Caco-2 (cell line): ENCODE measurements at regions not wholly inside any gene's neighbourhood (a gene's known extent, or its start where the extent isn't known, plus 50 kb on each side); places are given as distances from the start of the nearest gene placed in this dataset.

ENCODE experiments used
- BruUV-seq: library from RNA; stranded (reverse); fragments of 400-500 nt; replicated peaks from 2 replicates; lab custom pipeline; 2021; lab: Mats Ljungman, UMichigan
- CTCF ChIA-PET: fragments of 300-600 bp; sonication (Branson Sonifier 250); formaldehyde crosslinking; loops from one replicate; lab custom pipeline; 2022; ENCODE audit warnings: antibody characterized with exemption; lab: Charles Lee
- POLR2A ChIA-PET: fragments of 300-600 bp; sonication (Branson Sonifier 250); formaldehyde crosslinking; loops from one replicate; lab custom pipeline; 2022; ENCODE audit warnings: antibody characterized with exemption; lab: Charles Lee
- DNase-seq, 2 experiments: peaks; one replicate each; pipeline versions ENCODE4 v3.0.0 to v3.0.0-alpha.2; 2020 to 2022
- H3K27me3 ChIP-seq: replicated peaks from 2 replicates; pipeline ENCODE4 v1.6.0; 2011; ENCODE audit warnings: low read length; ENCODE audit not compliant: control insufficient read depth, insufficient read depth
- H3K36me3 ChIP-seq: 2 replicates; pipeline ENCODE4 v1.5.1; 2011; ENCODE audit warnings: low read length; ENCODE audit not compliant: control insufficient read depth, insufficient read depth
- H3K4me1 ChIP-seq: fragments of 250-450 bp; sonication (Bioruptor Pico); 2 replicates; pipeline ENCODE4 v1.5.1; 2020; ENCODE audit warnings: mild to moderate bottlenecking
- H3K4me3 ChIP-seq: 2 replicates; pipeline ENCODE4 v1.5.1; 2011; ENCODE audit warnings: low read depth, mild to moderate bottlenecking, control low read depth, low read length
- H3K9me3 ChIP-seq: fragments of 250-450 bp; sonication (Bioruptor Pico); 2 replicates; pipeline ENCODE4 v1.5.1; 2020; ENCODE audit warnings: mild to moderate bottlenecking, moderate library complexity
- H3K27ac Mint-ChIP-seq: one replicate; pipeline ENCODE4 v1.8.0; 2022; ENCODE audit warnings: mixed read lengths; ENCODE audit not compliant: unreplicated experiment
- H3K27me3 Mint-ChIP-seq: one replicate; pipeline ENCODE4 v1.8.0; 2022; ENCODE audit warnings: mixed read lengths; ENCODE audit not compliant: insufficient read depth, unreplicated experiment
- H3K36me3 Mint-ChIP-seq: one replicate; pipeline ENCODE4 v1.8.0; 2022; ENCODE audit warnings: mild to moderate bottlenecking, mixed read lengths; ENCODE audit not compliant: insufficient read depth, unreplicated experiment
- H3K4me1 Mint-ChIP-seq: one replicate; pipeline ENCODE4 v1.8.0; 2022; ENCODE audit warnings: low read depth, mixed read lengths; ENCODE audit not compliant: unreplicated experiment
- H3K4me3 Mint-ChIP-seq: one replicate; pipeline ENCODE4 v1.8.0; 2022; ENCODE audit warnings: mild to moderate bottlenecking, moderate library complexity, mixed read lengths; ENCODE audit not compliant: unreplicated experiment
- H3K9me3 Mint-ChIP-seq: one replicate; pipeline ENCODE4 v1.8.0; 2022; ENCODE audit warnings: mixed read lengths; ENCODE audit not compliant: unreplicated experiment
- intact Hi-C: fragments of 100-400 bp; cut with micrococcal nuclease; formaldehyde crosslinking; loops from one replicate; pipeline ENCODE4 v1.10.0; 2022; ENCODE audit not compliant: unreplicated experiment
- TF ChIP-seq, protein P1 (sequence below), 2 experiments: fragments of 200-600 bp in 1 of 2; IDR thresholded peaks; 1 replicate in 1 of 2; 2 replicates in 1 of 2; pipeline versions ENCODE4 v1.5.1 to v1.8.0; 2011 to 2022; ENCODE audit warnings: antibody characterized with exemption in 1 of 2, control low read depth in 1 of 2, inconsistent platforms in 1 of 2, low read depth in 1 of 2, low read length in 1 of 2, mild to moderate bottlenecking in 1 of 2, moderate library complexity in 1 of 2; ENCODE audit not compliant: insufficient read depth in 1 of 2, severe bottlenecking in 1 of 2, unreplicated experiment in 1 of 2

DNA sequence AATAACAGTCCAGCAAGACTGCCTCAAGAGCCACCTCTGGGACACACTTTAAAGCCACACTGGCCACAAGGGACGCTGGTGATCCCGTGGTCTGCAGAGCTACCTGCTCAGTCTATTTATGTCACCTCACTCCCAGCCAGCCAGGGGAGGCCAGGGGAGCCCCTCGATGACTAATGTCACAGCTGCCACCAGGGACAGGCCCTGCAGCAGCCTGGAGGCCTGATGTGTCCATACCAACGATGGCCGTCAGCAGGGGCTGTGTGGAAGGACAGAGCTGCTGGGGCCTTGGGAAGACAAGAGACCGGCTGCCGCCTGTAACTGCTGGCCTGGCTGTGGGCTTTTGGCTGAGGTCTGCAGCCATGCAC, 71.0 kb downstream of the SIK1 start:
- peak; percentile 45 to 61 for DNase-seq
- BruUV-seq, result no TSS peak

DNA sequence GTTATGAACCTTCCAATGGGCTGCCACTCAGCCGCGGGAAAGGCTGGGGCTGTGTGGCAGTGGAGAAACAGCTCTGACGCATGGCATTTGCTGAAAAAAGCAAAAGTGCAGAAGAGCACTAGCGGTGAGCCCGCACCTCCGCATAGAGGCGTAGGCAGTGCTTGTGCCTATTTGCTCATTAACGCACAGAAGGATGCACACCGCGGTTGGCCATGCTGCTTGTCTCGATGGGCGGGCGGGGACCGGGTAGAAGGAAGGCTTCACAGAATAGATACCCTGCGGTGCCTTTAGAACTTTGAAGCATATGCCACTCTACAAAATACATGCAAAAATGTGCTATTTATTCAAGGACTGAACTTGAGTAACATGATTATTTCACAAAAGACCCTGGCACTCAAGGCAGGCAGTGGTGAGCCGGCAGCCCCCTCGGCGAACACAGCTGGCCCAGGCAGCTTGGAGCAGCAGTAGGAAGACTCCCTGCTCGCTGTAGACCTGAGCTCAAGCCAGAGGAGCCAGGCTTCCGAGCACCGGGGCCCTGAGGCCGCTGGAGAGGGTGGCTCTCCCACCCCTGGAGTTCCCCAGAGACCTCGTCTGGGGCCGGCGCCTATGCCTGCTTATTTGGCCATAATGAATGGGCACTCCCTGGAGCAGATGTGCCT, 71.5 kb downstream of the SIK1 start:
- Mint-ChIP-seq H3K4me3 (no peak overlapping the region), H3K36me3 (no peaks in the 10 kb centered on the region), H3K27ac (no peak overlapping the region), H3K4me1 (peaks cover 11% of the 10 kb centered on the region), H3K9me3 (no peaks in the 10 kb centered on the region), H3K27me3 (no peaks in the 10 kb centered on the region)
- H3K27me3 ChIP-seq, result no peaks in the 10 kb centered on the region
- POLR2A ChIA-PET, result no interaction called here
- H3K4me1 ChIP-seq, result no peaks in the 10 kb centered on the region; the same call in 1 of the 2 replicates
- TF ChIP-seq, protein P1, sequence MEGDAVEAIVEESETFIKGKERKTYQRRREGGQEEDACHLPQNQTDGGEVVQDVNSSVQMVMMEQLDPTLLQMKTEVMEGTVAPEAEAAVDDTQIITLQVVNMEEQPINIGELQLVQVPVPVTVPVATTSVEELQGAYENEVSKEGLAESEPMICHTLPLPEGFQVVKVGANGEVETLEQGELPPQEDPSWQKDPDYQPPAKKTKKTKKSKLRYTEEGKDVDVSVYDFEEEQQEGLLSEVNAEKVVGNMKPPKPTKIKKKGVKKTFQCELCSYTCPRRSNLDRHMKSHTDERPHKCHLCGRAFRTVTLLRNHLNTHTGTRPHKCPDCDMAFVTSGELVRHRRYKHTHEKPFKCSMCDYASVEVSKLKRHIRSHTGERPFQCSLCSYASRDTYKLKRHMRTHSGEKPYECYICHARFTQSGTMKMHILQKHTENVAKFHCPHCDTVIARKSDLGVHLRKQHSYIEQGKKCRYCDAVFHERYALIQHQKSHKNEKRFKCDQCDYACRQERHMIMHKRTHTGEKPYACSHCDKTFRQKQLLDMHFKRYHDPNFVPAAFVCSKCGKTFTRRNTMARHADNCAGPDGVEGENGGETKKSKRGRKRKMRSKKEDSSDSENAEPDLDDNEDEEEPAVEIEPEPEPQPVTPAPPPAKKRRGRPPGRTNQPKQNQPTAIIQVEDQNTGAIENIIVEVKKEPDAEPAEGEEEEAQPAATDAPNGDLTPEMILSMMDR (IDR thresholded peaks at IDR 0.05; ENCODE audit: insufficient read depth in 1 of 2, low read depth in 1 of 2, low read length in 1 of 2, severe bottlenecking in 1 of 2, unreplicated experiment in 1 of 2), result no peak
- CTCF ChIA-PET, result interaction anchor here (1.2 kb wide), 1 partner anchor 12 kb away, joined by 4 read pairs; no protein-coding TSS in a partner anchor
- no peaks in the 10 kb centered on the region for H3K9me3 ChIP-seq
- no peak overlapping the region for H3K4me3 ChIP-seq
- BruUV-seq, result no TSS peak
- intact Hi-C loops, result no loop called here
- DNase-seq, result no peak
- no peaks in the 10 kb centered on the region for H3K36me3 ChIP-seq

More for the DNA sequence above, 71.0 kb downstream of the SIK1 start:
- no peaks in the 10 kb centered on the region for H3K27me3 ChIP-seq
- no peaks in the 10 kb centered on the region for H3K9me3 ChIP-seq
- Mint-ChIP-seq H3K4me3 (no peak overlapping the region), H3K27ac (no peak overlapping the region), H3K4me1 (peaks cover 11% of the 10 kb centered on the region), H3K27me3 (no peaks in the 10 kb centered on the region), H3K9me3 (no peaks in the 10 kb centered on the region), H3K36me3 (no peaks in the 10 kb centered on the region)
- no peaks in the 10 kb centered on the region for H3K36me3 ChIP-seq
- H3K4me1 ChIP-seq, result no peaks in the 10 kb centered on the region; the same call in 1 of the 2 replicates
- POLR2A ChIA-PET, result no interaction called here
- intact Hi-C loops, result no loop called here
- CTCF ChIA-PET, result interaction anchor here (1.2 kb wide), 1 partner anchor 13 kb away, joined by 4 read pairs; no protein-coding TSS in a partner anchor
- TF ChIP-seq, protein P1 (IDR thresholded peaks at IDR 0.05; ENCODE audit: insufficient read depth in 1 of 2, low read depth in 1 of 2, low read length in 1 of 2, severe bottlenecking in 1 of 2, unreplicated experiment in 1 of 2), result peak; percentile 33 to 37
- H3K4me3 ChIP-seq, result no peak overlapping the region

DNA sequence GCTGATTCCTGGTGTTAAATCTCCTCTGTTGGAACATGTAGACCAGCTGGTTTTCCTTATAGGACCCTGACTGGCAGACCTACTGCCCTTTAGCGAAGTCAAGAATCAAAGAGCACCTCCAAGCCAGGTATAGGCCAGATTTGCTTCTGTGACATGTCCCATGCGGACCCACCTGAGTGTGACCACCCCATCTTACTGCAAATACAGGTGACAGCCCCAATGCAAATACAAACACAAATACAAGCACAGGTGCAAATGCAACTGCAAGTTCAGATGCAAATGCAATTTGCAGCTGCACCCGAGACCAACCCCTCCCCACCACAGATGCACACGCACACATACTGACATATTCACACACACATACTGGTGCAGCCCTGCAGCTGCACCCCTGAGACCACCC, 72.3 kb downstream of the SIK1 start:
- intact Hi-C loops, result no loop called here
- H3K4me3 Mint-ChIP-seq, result no peak overlapping the region
- H3K27me3 Mint-ChIP-seq, result no peaks in the 10 kb centered on the region
- no TSS peak for BruUV-seq
- no peak overlapping the region for H3K27ac Mint-ChIP-seq
- H3K36me3 ChIP-seq, result no peaks in the 10 kb centered on the region
- H3K4me1 ChIP-seq, result peaks cover under 1% of the 10 kb centered on the region; the same call in 1 of the 2 replicates
- ChIA-PET POLR2A (no interaction called here), CTCF (no interaction called here)
- no peaks in the 10 kb centered on the region for H3K9me3 ChIP-seq
- peaks cover 11% of the 10 kb centered on the region for H3K4me1 Mint-ChIP-seq
- no peaks in the 10 kb centered on the region for H3K27me3 ChIP-seq
- no peaks in the 10 kb centered on the region for H3K9me3 Mint-ChIP-seq
- TF ChIP-seq, protein P1 (IDR thresholded peaks at IDR 0.05; ENCODE audit: insufficient read depth in 1 of 2, low read depth in 1 of 2, low read length in 1 of 2, severe bottlenecking in 1 of 2, unreplicated experiment in 1 of 2), result no peak
- DNase-seq, result no peak
- no peak overlapping the region for H3K4me3 ChIP-seq
- no peaks in the 10 kb centered on the region for H3K36me3 Mint-ChIP-seq
